ENCODE measurements at regions not wholly inside any gene's neighbourhood (a gene's known extent, or its start where the extent isn't known, plus 50 kb on each side); places are given as distances from the start of the nearest gene placed in this dataset.
"Not testable (repeated sequence)": the region's sequence is repeated elsewhere in the genome, so short reads cannot be mapped to it uniquely, and the experiment has no call there.

- not testable (repeated sequence) for DNase-seq (ENCODE audit: low spot score)
Measured at GRCh38 chr4:106524772-106525171, 156.2 kb upstream of the GIMD1 start.

GRCh38 chr4:106522839-106523238 lies 154.3 kb upstream of the GIMD1 start:
- no peak for DNase-seq (ENCODE audit: low spot score)

GRCh38 chr4:106512706-106513105 lies 144.1 kb upstream of the GIMD1 start:
- no peak for DNase-seq (ENCODE audit: low spot score)

- DNase-seq (ENCODE audit: low spot score): no peak
Measured at GRCh38 chr4:106507440-106507839, 138.9 kb upstream of the GIMD1 start.

- DNase-seq (ENCODE audit: low spot score): no peak
Measured at GRCh38 chr4:106503116-106504050, 134.8 kb upstream of the GIMD1 start.

- DNase-seq (ENCODE audit: low spot score): peak; percentile 77
Measured at GRCh38 chr4:106502106-106502699, 133.6 kb upstream of the GIMD1 start.

- DNase-seq (ENCODE audit: low spot score): no peak
Measured at GRCh38 chr4:106497271-106497670, 128.7 kb upstream of the GIMD1 start.

- DNase-seq (ENCODE audit: low spot score): no peak
Measured at GRCh38 chr4:106496061-106496460, 127.5 kb upstream of the GIMD1 start.

GRCh38 chr4:106495476-106495875 lies 126.9 kb upstream of the GIMD1 start:
- no peak for DNase-seq (ENCODE audit: low spot score)

GRCh38 chr4:106494066-106494465 lies 125.5 kb upstream of the GIMD1 start:
- DNase-seq (ENCODE audit: low spot score): no peak

- DNase-seq (ENCODE audit: low spot score): peak; percentile 19
Measured at GRCh38 chr4:106493086-106493485, 124.5 kb upstream of the GIMD1 start.

- DNase-seq (ENCODE audit: low spot score): no peak
Measured at GRCh38 chr4:106486533-106486932, 118.0 kb upstream of the GIMD1 start.

GRCh38 chr4:106481801-106482200 lies 113.2 kb upstream of the GIMD1 start:
- DNase-seq (ENCODE audit: low spot score): no peak

GRCh38 chr4:106478152-106478551 lies 109.6 kb upstream of the GIMD1 start:
- no peak for DNase-seq (ENCODE audit: low spot score)

- DNase-seq (ENCODE audit: low spot score): no peak
Measured at GRCh38 chr4:106476741-106477140, 108.2 kb upstream of the GIMD1 start.

GRCh38 chr4:106473515-106473914 lies 104.9 kb upstream of the GIMD1 start:
- no peak for DNase-seq (ENCODE audit: low spot score)

GRCh38 chr4:106471151-106471550 lies 102.6 kb upstream of the GIMD1 start:
- DNase-seq (ENCODE audit: low spot score): no peak

GRCh38 chr4:106463622-106464021 lies 95.0 kb upstream of the GIMD1 start:
- DNase-seq (ENCODE audit: low spot score): no peak

GRCh38 chr4:106454581-106454980 lies 86.0 kb upstream of the GIMD1 start:
- peak; percentile 70 for DNase-seq (ENCODE audit: low spot score)

- no peak for DNase-seq (ENCODE audit: low spot score)
Measured at GRCh38 chr4:106454021-106454420, 85.4 kb upstream of the GIMD1 start.

- no peak for DNase-seq (ENCODE audit: low spot score)
Measured at GRCh38 chr4:106451091-106451490, 82.5 kb upstream of the GIMD1 start.

- no peak for DNase-seq (ENCODE audit: low spot score)
Measured at GRCh38 chr4:106450249-106450648, 81.7 kb upstream of the GIMD1 start.

GRCh38 chr4:106444557-106444956 lies 76.0 kb upstream of the GIMD1 start:
- DNase-seq (ENCODE audit: low spot score): no peak

- DNase-seq (ENCODE audit: low spot score): no peak
Measured at GRCh38 chr4:106430797-106431196, 62.2 kb upstream of the GIMD1 start.

All from D341Med (cell line).